Caco-2 (cell line): ENCODE measurements at regions not wholly inside any gene's neighbourhood (a gene's known extent, or its start where the extent isn't known, plus 50 kb on each side); places are given as distances from the start of the nearest gene placed in this dataset.

Experiments
- BruUV-seq: library from RNA; stranded (reverse); fragments of 400-500 nt; replicated peaks from 2 replicates; lab custom pipeline; 2021; lab: Mats Ljungman, UMichigan
- CTCF ChIA-PET: fragments of 300-600 bp; sonication (Branson Sonifier 250); formaldehyde crosslinking; loops from one replicate; lab custom pipeline; 2022; ENCODE audit warnings: antibody characterized with exemption; lab: Charles Lee
- POLR2A ChIA-PET: fragments of 300-600 bp; sonication (Branson Sonifier 250); formaldehyde crosslinking; loops from one replicate; lab custom pipeline; 2022; ENCODE audit warnings: antibody characterized with exemption; lab: Charles Lee
- DNase-seq, 2 experiments: peaks; one replicate each; pipeline versions ENCODE4 v3.0.0 to v3.0.0-alpha.2; 2020 to 2022
- H3K27me3 ChIP-seq: replicated peaks from 2 replicates; pipeline ENCODE4 v1.6.0; 2011; ENCODE audit warnings: low read length; ENCODE audit not compliant: control insufficient read depth, insufficient read depth
- H3K36me3 ChIP-seq: 2 replicates; pipeline ENCODE4 v1.5.1; 2011; ENCODE audit warnings: low read length; ENCODE audit not compliant: control insufficient read depth, insufficient read depth
- H3K4me1 ChIP-seq: fragments of 250-450 bp; sonication (Bioruptor Pico); 2 replicates; pipeline ENCODE4 v1.5.1; 2020; ENCODE audit warnings: mild to moderate bottlenecking
- H3K4me3 ChIP-seq: 2 replicates; pipeline ENCODE4 v1.5.1; 2011; ENCODE audit warnings: low read depth, mild to moderate bottlenecking, control low read depth, low read length
- H3K9me3 ChIP-seq: fragments of 250-450 bp; sonication (Bioruptor Pico); 2 replicates; pipeline ENCODE4 v1.5.1; 2020; ENCODE audit warnings: mild to moderate bottlenecking, moderate library complexity
- H3K27ac Mint-ChIP-seq: one replicate; pipeline ENCODE4 v1.8.0; 2022; ENCODE audit warnings: mixed read lengths; ENCODE audit not compliant: unreplicated experiment
- H3K27me3 Mint-ChIP-seq: one replicate; pipeline ENCODE4 v1.8.0; 2022; ENCODE audit warnings: mixed read lengths; ENCODE audit not compliant: insufficient read depth, unreplicated experiment
- H3K36me3 Mint-ChIP-seq: one replicate; pipeline ENCODE4 v1.8.0; 2022; ENCODE audit warnings: mild to moderate bottlenecking, mixed read lengths; ENCODE audit not compliant: insufficient read depth, unreplicated experiment
- H3K4me1 Mint-ChIP-seq: one replicate; pipeline ENCODE4 v1.8.0; 2022; ENCODE audit warnings: low read depth, mixed read lengths; ENCODE audit not compliant: unreplicated experiment
- H3K4me3 Mint-ChIP-seq: one replicate; pipeline ENCODE4 v1.8.0; 2022; ENCODE audit warnings: mild to moderate bottlenecking, moderate library complexity, mixed read lengths; ENCODE audit not compliant: unreplicated experiment
- H3K9me3 Mint-ChIP-seq: one replicate; pipeline ENCODE4 v1.8.0; 2022; ENCODE audit warnings: mixed read lengths; ENCODE audit not compliant: unreplicated experiment
- CTCF ChIP-seq, 2 experiments: fragments of 200-600 bp in 1 of 2; IDR thresholded peaks; 1 replicate in 1 of 2; 2 replicates in 1 of 2; pipeline versions ENCODE4 v1.5.1 to v1.8.0; 2011 to 2022; ENCODE audit warnings: antibody characterized with exemption in 1 of 2, control low read depth in 1 of 2, inconsistent platforms in 1 of 2, low read depth in 1 of 2, low read length in 1 of 2, mild to moderate bottlenecking in 1 of 2, moderate library complexity in 1 of 2; ENCODE audit not compliant: insufficient read depth in 1 of 2, severe bottlenecking in 1 of 2, unreplicated experiment in 1 of 2
- intact Hi-C: fragments of 100-400 bp; cut with micrococcal nuclease; formaldehyde crosslinking; loops from one replicate; pipeline ENCODE4 v1.10.0; 2022; ENCODE audit not compliant: unreplicated experiment

DNA sequence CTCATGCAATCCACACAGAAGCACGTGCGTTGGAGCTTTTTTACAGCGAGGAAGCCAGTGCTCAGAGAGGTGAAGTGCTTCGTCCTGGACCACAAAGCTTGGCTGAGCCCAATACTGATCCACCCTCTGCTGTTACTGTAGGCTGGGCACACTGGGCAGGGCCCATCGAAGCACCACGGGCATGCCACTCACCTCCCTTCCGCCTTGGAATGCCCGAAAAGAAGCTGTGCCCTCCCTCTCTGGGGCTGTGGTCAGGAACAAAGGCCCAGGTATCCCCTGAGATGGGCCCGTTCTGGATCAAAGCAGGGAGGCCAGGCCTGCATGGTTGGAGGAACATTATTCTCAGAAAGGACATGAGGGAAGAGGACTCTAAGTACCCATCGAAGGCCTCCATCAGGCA is 206.7 kb upstream of the C1orf174 start:
- no peak for DNase-seq
- Mint-ChIP-seq H3K27ac (no peak overlapping the region), H3K36me3 (no peaks in the 10 kb centered on the region), H3K4me3 (no peak overlapping the region), H3K27me3 (peaks cover 5% of the 10 kb centered on the region), H3K4me1 (no peaks in the 10 kb centered on the region), H3K9me3 (no peaks in the 10 kb centered on the region)
- Histone ChIP-seq H3K27me3 (no peaks in the 10 kb centered on the region), H3K9me3 (no peaks in the 10 kb centered on the region), H3K36me3 (no peaks in the 10 kb centered on the region), H3K4me1 (no peaks in the 10 kb centered on the region), H3K4me3 (no peak overlapping the region)
- intact Hi-C loops: no loop called here
- ChIA-PET POLR2A (no interaction called here), CTCF (no interaction called here)
- no TSS peak for BruUV-seq
- no peak for TF ChIP-seq CTCF (IDR thresholded peaks at IDR 0.05; ENCODE audit: insufficient read depth in 1 of 2, low read depth in 1 of 2, low read length in 1 of 2, severe bottlenecking in 1 of 2, unreplicated experiment in 1 of 2)

GRCh38 chr1:4107291-4107690 is 207.2 kb upstream of the C1orf174 start:
- Mint-ChIP-seq H3K27me3 (peaks cover 5% of the 10 kb centered on the region), H3K4me3 (no peak overlapping the region), H3K4me1 (no peaks in the 10 kb centered on the region), H3K27ac (no peak overlapping the region), H3K9me3 (no peaks in the 10 kb centered on the region), H3K36me3 (no peaks in the 10 kb centered on the region)
- Histone ChIP-seq H3K36me3 (no peaks in the 10 kb centered on the region), H3K9me3 (no peaks in the 10 kb centered on the region), H3K4me1 (no peaks in the 10 kb centered on the region), H3K4me3 (no peak overlapping the region), H3K27me3 (no peaks in the 10 kb centered on the region)
- ChIA-PET CTCF (no interaction called here), POLR2A (no interaction called here)
- no TSS peak for BruUV-seq
- intact Hi-C loops: no loop called here
- peak in 1 of 2 experiments; percentile 5 for DNase-seq
- no peak for TF ChIP-seq CTCF (IDR thresholded peaks at IDR 0.05; ENCODE audit: insufficient read depth in 1 of 2, low read depth in 1 of 2, low read length in 1 of 2, severe bottlenecking in 1 of 2, unreplicated experiment in 1 of 2)

DNA sequence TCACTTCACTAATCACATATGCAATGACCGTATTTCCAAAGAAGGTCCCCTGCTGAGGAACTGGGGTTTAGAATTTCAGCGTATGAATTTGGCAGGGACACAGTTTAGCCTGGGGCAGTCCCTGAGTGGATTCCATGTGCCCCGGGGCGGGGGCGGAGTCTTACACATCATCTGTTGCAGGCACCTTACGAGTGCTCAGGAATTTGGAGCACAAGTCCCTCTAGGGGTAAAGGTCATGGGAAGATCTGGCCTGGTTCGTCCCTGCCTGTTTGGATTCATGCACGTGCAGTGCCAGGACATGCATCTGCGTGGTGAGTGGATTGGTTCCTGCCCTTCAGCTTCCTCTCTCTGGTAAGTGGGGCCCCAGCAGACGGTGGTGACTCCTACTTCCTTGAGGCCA is 208.3 kb upstream of the C1orf174 start:
- no peak overlapping the region for H3K4me3 Mint-ChIP-seq
- H3K27me3 Mint-ChIP-seq: peaks cover 5% of the 10 kb centered on the region
- ChIA-PET POLR2A (no interaction called here), CTCF (no interaction called here)
- no peak overlapping the region for H3K27ac Mint-ChIP-seq
- TF ChIP-seq CTCF (IDR thresholded peaks at IDR 0.05; ENCODE audit: insufficient read depth in 1 of 2, low read depth in 1 of 2, low read length in 1 of 2, severe bottlenecking in 1 of 2, unreplicated experiment in 1 of 2): no peak
- intact Hi-C loops: no loop called here
- Histone ChIP-seq H3K36me3 (no peaks in the 10 kb centered on the region), H3K4me1 (no peaks in the 10 kb centered on the region), H3K9me3 (no peaks in the 10 kb centered on the region), H3K4me3 (no peak overlapping the region), H3K27me3 (no peaks in the 10 kb centered on the region)
- H3K36me3 Mint-ChIP-seq: no peaks in the 10 kb centered on the region
- DNase-seq: peak; percentile 5 to 43
- no TSS peak for BruUV-seq
- no peaks in the 10 kb centered on the region for H3K4me1 Mint-ChIP-seq
- H3K9me3 Mint-ChIP-seq: no peaks in the 10 kb centered on the region
